BJ (cell line): ENCODE measurements at regions not wholly inside any gene's neighbourhood (a gene's known extent, or its start where the extent isn't known, plus 50 kb on each side); places are given as distances from the start of the nearest gene placed in this dataset.

Source experiments
- CTCF ChIA-PET: fragments of 350-600 bp; formaldehyde crosslinking; extraction: SDS; loops from one replicate; lab custom pipeline; 2021; ENCODE audit warnings: antibody characterized with exemption, inconsistent platforms; lab: Yijun Ruan, JAX
- POLR2A ChIA-PET: fragments of 300-600 bp; sonication (Branson Sonifier 250); formaldehyde crosslinking; extraction: SDS; loops from one replicate; lab custom pipeline; 2021; ENCODE audit warnings: antibody characterized with exemption; lab: Charles Lee
- DNase-seq: peaks from one replicate; pipeline ENCODE4 v3.0.0-alpha.2; 2011; ENCODE audit warnings: low read depth
- H3K27me3 ChIP-seq: 2 replicates; pipeline ENCODE4 v1.6.0; 2011; ENCODE audit warnings: low read length; ENCODE audit not compliant: control insufficient read depth, insufficient read depth
- H3K36me3 ChIP-seq: 2 replicates; pipeline ENCODE4 v1.5.1; 2011; ENCODE audit warnings: low read length; ENCODE audit not compliant: control insufficient read depth, insufficient read depth
- H3K4me3 ChIP-seq: 2 replicates; pipeline ENCODE4 v1.5.1; 2011; ENCODE audit warnings: low read depth, mild to moderate bottlenecking, control low read depth, low read length
- CTCF ChIP-seq: IDR thresholded peaks from 2 replicates; pipeline ENCODE4 v1.5.1; 2011; ENCODE audit warnings: low read depth, mild to moderate bottlenecking, control low read depth, inconsistent platforms, low read length, moderate library complexity; ENCODE audit not compliant: insufficient read depth

- no peaks in the 10 kb centered on the region for H3K27me3 ChIP-seq
- DNase-seq, result no peak
- no peaks in the 10 kb centered on the region for H3K36me3 ChIP-seq
- TF ChIP-seq CTCF, result no peak
- no peak overlapping the region for H3K4me3 ChIP-seq
- CTCF ChIA-PET, result no interaction called here
- POLR2A ChIA-PET, result no interaction called here
Observed at GRCh38 chr4:11514003-11514402, 85.3 kb upstream of the HS3ST1 start.

- DNase-seq, result no peak
Observed at GRCh38 chr4:11512871-11513270, 84.2 kb upstream of the HS3ST1 start.

DNA sequence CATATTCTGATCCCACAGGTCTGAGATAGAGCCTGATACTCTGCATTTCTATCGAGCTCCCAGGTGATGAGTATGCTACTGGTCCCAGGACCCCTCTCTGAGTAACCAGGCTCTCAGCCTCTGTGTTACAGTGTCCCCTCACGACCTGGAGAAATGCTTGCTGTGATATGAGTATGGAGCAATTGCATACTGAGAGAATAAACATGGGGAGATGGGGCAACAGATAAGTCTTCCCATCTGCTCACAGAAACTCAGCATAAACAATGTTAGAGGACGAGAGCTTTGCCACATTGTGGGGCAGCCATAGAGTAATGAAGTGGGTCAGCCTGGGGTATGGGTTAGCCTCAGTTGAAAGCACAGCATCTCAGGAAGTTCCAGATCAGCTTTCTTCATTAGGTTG, 82.6 kb upstream of the HS3ST1 start:
- TF ChIP-seq CTCF, result no peak
- Histone ChIP-seq H3K36me3 (no peaks in the 10 kb centered on the region), H3K27me3 (no peaks in the 10 kb centered on the region), H3K4me3 (no peak overlapping the region)
- POLR2A ChIA-PET, result no interaction called here
- DNase-seq, result no peak
- CTCF ChIA-PET, result interaction anchor here (0.8 kb wide), 1 partner anchor 16 kb away, joined by 4 read pairs; no protein-coding TSS in a partner anchor

More at GRCh38 chr4:11512871-11513270, 84.2 kb upstream of the HS3ST1 start:
- TF ChIP-seq CTCF, result no peak
- H3K36me3 ChIP-seq, result no peaks in the 10 kb centered on the region
- POLR2A ChIA-PET, result no interaction called here
- no peak overlapping the region for H3K4me3 ChIP-seq
- CTCF ChIA-PET, result no interaction called here
- H3K27me3 ChIP-seq, result no peaks in the 10 kb centered on the region

DNA sequence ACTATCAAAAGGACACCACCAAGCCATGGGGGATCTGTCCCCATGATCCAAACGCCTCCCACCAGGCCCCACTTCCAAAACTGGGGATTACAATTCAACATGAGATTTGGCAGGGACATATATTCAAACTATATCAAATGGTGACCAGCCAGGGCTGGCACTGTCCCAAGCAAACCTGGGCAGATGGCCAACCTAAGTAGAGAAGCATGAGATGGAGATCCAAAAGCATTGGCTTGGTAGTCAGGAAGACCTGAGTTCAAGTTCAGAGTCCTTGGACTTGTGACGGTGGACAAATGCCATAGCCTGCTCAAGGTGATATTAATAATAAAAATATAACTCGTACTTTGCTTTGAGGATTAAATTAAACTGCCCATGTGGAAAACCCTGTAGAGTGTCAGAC, 79.2 kb upstream of the HS3ST1 start:
- POLR2A ChIA-PET, result no interaction called here
- DNase-seq, result no peak
- no peak for TF ChIP-seq CTCF
- Histone ChIP-seq H3K36me3 (no peaks in the 10 kb centered on the region), H3K4me3 (no peak overlapping the region), H3K27me3 (no peaks in the 10 kb centered on the region)
- CTCF ChIA-PET, result interaction anchor here (0.7 kb wide), 1 partner anchor 1348 kb away, joined by 3 read pairs; no protein-coding TSS in a partner anchor

DNA sequence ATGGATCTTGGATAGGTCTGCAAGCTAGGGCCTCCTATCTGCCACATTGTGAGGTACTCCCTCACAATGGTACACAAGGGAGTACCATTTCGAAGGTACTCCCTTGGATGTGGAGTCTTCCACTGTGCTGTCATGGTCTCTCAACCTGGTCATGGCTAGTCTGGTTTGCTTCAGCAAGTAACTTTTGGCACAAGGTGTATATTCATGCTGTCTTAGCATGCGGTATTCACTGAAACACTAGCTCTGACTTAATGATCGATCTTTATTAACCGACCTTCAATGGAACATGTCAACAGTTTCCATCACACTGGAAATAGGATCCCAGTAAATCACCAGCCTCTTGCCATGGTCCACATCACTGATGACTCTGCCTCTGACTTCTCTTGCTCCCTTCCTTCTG, 77.5 kb upstream of the HS3ST1 start:
- TF ChIP-seq CTCF, result no peak
- CTCF ChIA-PET, result no interaction called here
- no peak for DNase-seq
- POLR2A ChIA-PET, result no interaction called here
- H3K4me3 ChIP-seq, result no peak overlapping the region
- no peaks in the 10 kb centered on the region for H3K27me3 ChIP-seq
- H3K36me3 ChIP-seq, result no peaks in the 10 kb centered on the region
